ENCODE measurements at regions not wholly inside any gene's neighbourhood (a gene's known extent, or its start where the extent isn't known, plus 50 kb on each side); places are given as distances from the start of the nearest gene placed in this dataset.
"Not testable (repeated sequence)": the region's sequence is repeated elsewhere in the genome, so short reads cannot be mapped to it uniquely, and the experiment has no call there.

- Histone ChIP-seq H3K4me1 (peaks cover 3 to 46% (median 19%) of the 10 kb centered on the region in 4 donors), H3K27me3 (no peaks in the 10 kb centered on the region), H3K9me3 (no peaks in the 10 kb centered on the region), H3K27ac (peak overlapping the region; percentile 69 to 83 (median 80)), H3K4me3 (peak overlapping the region in 1 of 4 donors; percentile 8), H3K36me3 (no peaks in the 10 kb centered on the region)
- intact Hi-C loops (cut with DNase I; ENCODE audit: low total_unique reads) (no loop called here), in situ Hi-C loops (cut with MboI; ENCODE audit: low pct_ligation_motif_present in 1 of 4, low pct_unique_long_range_greater_than_20kb in 1 of 4, low sequenced_read_pairs in 3 of 4) (no loop called here)
- WGBS, 2 donors (ENCODE audit: low coverage in 1 of 2): 60 to 78% methylated on average over 4 to 8 of the region's 8 CpGs
- TF ChIP-seq POLR2AphosphoS5 (IDR thresholded peaks at IDR 0.05) (no peak), POLR2A (IDR thresholded peaks at IDR 0.05) (no peak), EP300 (IDR thresholded peaks at IDR 0.05; ENCODE audit: low read depth) (no peak)
- TF ChIP-seq, protein P1, sequence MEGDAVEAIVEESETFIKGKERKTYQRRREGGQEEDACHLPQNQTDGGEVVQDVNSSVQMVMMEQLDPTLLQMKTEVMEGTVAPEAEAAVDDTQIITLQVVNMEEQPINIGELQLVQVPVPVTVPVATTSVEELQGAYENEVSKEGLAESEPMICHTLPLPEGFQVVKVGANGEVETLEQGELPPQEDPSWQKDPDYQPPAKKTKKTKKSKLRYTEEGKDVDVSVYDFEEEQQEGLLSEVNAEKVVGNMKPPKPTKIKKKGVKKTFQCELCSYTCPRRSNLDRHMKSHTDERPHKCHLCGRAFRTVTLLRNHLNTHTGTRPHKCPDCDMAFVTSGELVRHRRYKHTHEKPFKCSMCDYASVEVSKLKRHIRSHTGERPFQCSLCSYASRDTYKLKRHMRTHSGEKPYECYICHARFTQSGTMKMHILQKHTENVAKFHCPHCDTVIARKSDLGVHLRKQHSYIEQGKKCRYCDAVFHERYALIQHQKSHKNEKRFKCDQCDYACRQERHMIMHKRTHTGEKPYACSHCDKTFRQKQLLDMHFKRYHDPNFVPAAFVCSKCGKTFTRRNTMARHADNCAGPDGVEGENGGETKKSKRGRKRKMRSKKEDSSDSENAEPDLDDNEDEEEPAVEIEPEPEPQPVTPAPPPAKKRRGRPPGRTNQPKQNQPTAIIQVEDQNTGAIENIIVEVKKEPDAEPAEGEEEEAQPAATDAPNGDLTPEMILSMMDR (IDR thresholded peaks at IDR 0.05): no peak
- DNase-seq: no peak
Measured at GRCh38 chr15:38130205-38130567, 122.5 kb upstream of the SPRED1 start.

GRCh38 chr15:38130740-38131498, 121.7 kb upstream of the SPRED1 start:
- Histone ChIP-seq H3K27ac (peak overlapping the region; percentile 69 to 83 (median 80)), H3K36me3 (no peaks in the 10 kb centered on the region), H3K27me3 (no peaks in the 10 kb centered on the region), H3K9me3 (no peaks in the 10 kb centered on the region), H3K4me1 (peaks cover 3 to 41% (median 16%) of the 10 kb centered on the region in 4 donors), H3K4me3 (no peak overlapping the region)
- in situ Hi-C loops (cut with MboI; ENCODE audit: low pct_ligation_motif_present in 1 of 4, low pct_unique_long_range_greater_than_20kb in 1 of 4, low sequenced_read_pairs in 3 of 4) (no loop called here), intact Hi-C loops (cut with DNase I; ENCODE audit: low total_unique reads) (no loop called here)
- TF ChIP-seq POLR2AphosphoS5 (IDR thresholded peaks at IDR 0.05): peak; percentile 62 to 80 (median 65)
- no peak for TF ChIP-seq POLR2A (IDR thresholded peaks at IDR 0.05)
- TF ChIP-seq, protein P1 (IDR thresholded peaks at IDR 0.05): no peak
- DNase-seq: peak; percentile 74
- 49 to 72% methylated on average over 8 to 10 of the region's 10 CpGs for WGBS, 2 donors (ENCODE audit: low coverage in 1 of 2)

DNA sequence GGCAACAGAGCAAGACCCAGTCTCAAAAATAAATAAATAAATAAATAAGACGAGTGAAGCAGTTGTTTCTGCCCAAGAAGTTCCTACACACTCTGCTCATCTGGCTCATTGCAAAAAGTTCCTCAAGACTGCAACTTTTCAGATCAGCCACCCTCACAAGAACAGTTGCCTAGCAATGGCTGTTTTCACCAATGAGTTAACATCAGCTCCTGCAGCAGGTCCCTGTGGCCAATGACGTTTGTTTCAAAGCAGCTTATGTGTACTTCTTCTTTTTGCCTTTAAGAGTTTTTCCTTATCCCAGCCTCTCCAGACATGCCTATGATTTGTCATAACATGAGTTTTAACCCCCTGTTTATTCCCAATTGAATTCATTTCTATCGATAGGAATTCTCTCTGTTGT, 118.4 kb upstream of the SPRED1 start:
- DNase-seq: peak; percentile 10
- WGBS, 2 donors (ENCODE audit: low coverage in 1 of 2): 47 to 55% methylated on average over 3 of the region's 3 CpGs

DNA sequence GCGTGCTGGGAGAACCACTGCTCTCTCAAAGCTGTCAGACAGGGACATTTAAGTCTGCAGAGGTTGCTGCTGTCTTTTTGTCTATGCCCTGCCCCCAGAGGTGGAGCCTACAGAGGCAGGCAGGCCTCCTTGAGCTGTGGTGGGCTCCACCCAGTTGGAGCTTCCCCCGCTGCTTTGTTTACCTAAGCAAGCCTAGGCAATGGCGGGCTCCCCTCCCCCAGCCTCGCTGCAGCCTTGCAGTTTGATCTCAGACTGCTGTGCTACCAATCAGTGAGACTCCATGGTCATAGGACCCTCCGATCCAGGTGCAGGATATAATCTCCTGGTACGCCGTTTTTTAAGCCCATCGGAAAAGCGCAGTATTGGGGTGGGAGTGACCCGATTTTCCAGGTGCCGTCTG, 110.4 kb upstream of the SPRED1 start:
- H3K27me3 ChIP-seq; DNase-seq; in situ Hi-C loops (cut with MboI; ENCODE audit: low pct_ligation_motif_present in 1 of 4, low pct_unique_long_range_greater_than_20kb in 1 of 4, low sequenced_read_pairs in 3 of 4); H3K9me3 ChIP-seq; intact Hi-C loops (cut with DNase I; ENCODE audit: low total_unique reads); H3K36me3 ChIP-seq; H3K4me3 ChIP-seq; H3K4me1 ChIP-seq; H3K27ac ChIP-seq: not testable (repeated sequence)
- 90 to 100% methylated on average over 1 to 10 of the region's 11 CpGs for WGBS, 2 donors (ENCODE audit: low coverage in 1 of 2)

More for the DNA sequence above, 118.4 kb upstream of the SPRED1 start:
- no peaks in the 10 kb centered on the region for H3K9me3 ChIP-seq
- H3K36me3 ChIP-seq: no peaks in the 10 kb centered on the region
- intact Hi-C loops (cut with DNase I; ENCODE audit: low total_unique reads) (no loop called here), in situ Hi-C loops (cut with MboI; ENCODE audit: low pct_ligation_motif_present in 1 of 4, low pct_unique_long_range_greater_than_20kb in 1 of 4, low sequenced_read_pairs in 3 of 4) (no loop called here)
- peaks cover 0 to 10% (median 3%) of the 10 kb centered on the region in 4 donors for H3K4me1 ChIP-seq
- H3K27me3 ChIP-seq: no peaks in the 10 kb centered on the region
- no peak for TF ChIP-seq POLR2A (IDR thresholded peaks at IDR 0.05)
- no peak for TF ChIP-seq EP300 (IDR thresholded peaks at IDR 0.05; ENCODE audit: low read depth)
- TF ChIP-seq, protein P1 (IDR thresholded peaks at IDR 0.05): no peak
- TF ChIP-seq POLR2AphosphoS5 (IDR thresholded peaks at IDR 0.05): no peak
- H3K27ac ChIP-seq: no peak overlapping the region
- H3K4me3 ChIP-seq: no peak overlapping the region

DNA sequence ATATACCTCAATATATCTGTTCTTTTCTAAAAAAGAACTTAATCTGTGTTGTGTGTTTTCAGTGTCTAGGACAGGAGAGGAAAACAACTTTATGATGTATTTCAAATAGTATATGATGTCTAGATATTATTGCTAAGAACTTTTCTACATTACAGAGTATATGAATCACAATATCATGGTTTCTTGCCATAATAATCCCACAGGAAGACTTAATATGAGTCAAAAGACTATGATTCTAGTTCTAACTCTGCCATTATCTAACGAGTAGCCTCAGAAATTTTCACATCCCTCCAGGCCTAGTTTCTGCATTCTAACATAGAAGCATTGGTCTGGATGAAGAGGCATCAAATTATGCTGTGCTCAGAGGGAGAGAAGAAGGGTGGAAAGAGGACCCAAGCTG, 107.7 kb upstream of the SPRED1 start:
- Histone ChIP-seq H3K4me1 (no peaks in the 10 kb centered on the region), H3K36me3 (no peaks in the 10 kb centered on the region), H3K27me3 (no peaks in the 10 kb centered on the region), H3K4me3 (no peak overlapping the region), H3K9me3 (no peaks in the 10 kb centered on the region), H3K27ac (no peak overlapping the region)
- no peak for TF ChIP-seq EP300 (IDR thresholded peaks at IDR 0.05; ENCODE audit: low read depth)
- no peak for TF ChIP-seq POLR2AphosphoS5 (IDR thresholded peaks at IDR 0.05)
- no peak for TF ChIP-seq POLR2A (IDR thresholded peaks at IDR 0.05)
- TF ChIP-seq, protein P1 (IDR thresholded peaks at IDR 0.05): no peak
- 87 to 88% methylated on average over 1 of the region's 1 CpG for WGBS, 2 donors (ENCODE audit: low coverage in 1 of 2)
- in situ Hi-C loops (cut with MboI; ENCODE audit: low pct_ligation_motif_present in 1 of 4, low pct_unique_long_range_greater_than_20kb in 1 of 4, low sequenced_read_pairs in 3 of 4): no loop called here
- intact Hi-C loops (cut with DNase I; ENCODE audit: low total_unique reads): no loop called here
- no peak for DNase-seq

All from transverse colon (tissue), 4 donors.